Putamen (tissue), 1 donor: ENCODE measurements at regions not wholly inside any gene's neighbourhood (a gene's known extent, or its start where the extent isn't known, plus 50 kb on each side); places are given as distances from the start of the nearest gene placed in this dataset.
A peak's percentile ranks its signal among the peaks of the same experiment; 100 is the strongest.

ENCODE experiments used
- DNase-seq: peaks from one replicate; pipeline ENCODE4 v3.0.0-alpha.2; 2016; ENCODE audit warnings: low spot score

GRCh38 chr4:43987331-43987944 lies 461.2 kb downstream of the KCTD8 start:
- no peak for DNase-seq

DNA sequence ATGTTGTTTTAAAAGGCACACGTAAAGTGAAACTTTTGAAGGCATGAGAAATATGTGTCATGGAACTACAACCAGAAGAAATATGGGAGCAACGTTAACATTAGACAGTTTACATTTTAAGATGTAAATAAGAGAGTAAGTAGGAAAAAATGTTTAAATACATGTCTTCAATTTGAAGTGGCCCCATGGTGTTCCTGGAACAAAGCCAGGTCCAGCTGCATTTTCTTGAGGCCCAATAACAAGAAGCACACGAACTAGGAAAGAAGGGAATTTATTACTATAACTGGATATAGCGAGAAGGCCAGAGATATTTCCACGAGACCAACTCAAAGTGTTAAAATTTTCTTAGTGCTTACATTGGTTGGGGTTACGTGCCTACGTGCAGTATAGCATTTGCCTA lies 458.1 kb downstream of the KCTD8 start:
- DNase-seq, result no peak

DNA sequence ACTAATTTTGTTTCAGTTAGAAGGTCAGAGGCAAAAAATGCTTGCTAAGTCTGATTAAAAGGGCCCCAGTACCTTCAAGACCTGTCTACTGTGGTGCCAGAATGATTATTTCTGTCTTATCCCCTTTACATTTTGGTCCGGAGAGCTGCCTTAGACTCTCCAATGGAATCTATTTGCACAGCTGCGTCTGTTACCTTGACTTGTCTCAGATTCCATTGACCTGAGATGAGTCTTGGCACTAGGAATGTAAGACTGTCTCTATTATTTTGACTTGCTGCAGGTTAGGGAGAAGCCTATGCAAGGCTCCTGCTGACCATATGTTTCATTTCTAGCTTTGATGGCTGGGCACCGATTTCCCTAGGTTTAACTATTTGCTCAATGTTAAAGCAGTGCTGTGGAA lies 457.6 kb downstream of the KCTD8 start:
- DNase-seq, result no peak

DNA sequence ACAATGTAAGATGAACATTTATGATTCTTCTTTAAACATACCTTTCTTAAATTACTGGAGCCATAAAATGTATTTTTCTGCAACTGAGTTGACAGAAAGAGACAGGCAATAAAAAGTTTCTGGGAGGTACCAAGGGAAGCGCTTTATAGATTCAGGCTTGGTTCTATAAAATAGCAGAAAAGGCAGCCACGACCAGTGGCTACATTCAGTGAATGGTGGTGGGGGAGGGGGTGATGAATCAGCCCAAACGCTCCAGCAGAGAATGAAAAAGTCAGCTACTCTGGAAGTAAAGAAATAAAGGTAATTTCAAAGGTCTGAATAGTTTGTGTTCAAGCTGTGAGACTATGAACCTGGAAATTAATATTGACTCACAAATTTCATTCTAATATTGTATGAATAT lies 456.1 kb downstream of the KCTD8 start:
- DNase-seq, result no peak

- no peak for DNase-seq
Observed at GRCh38 chr4:43993196-43993902, 455.3 kb downstream of the KCTD8 start.

GRCh38 chr4:43999669-44000068 lies 448.9 kb downstream of the KCTD8 start:
- no peak for DNase-seq

DNA sequence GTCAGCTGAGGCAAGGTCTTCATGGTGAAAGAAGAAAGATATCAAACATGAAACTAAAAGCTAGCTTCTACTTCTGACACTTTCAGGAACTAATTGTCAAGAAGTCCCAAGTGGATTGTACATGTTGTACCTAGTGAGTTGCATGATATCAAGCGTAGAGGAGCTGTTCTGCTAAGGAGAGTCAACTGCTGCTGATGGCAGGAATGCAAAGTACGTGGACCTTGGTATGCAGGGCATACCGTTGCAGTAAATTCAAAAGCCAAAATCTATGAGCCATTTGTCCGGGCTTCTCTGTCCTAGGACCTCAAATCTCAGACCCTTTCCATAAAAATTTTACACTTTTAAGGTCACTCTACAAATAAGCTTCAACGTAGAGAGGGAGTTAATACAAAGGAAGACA lies 446.2 kb downstream of the KCTD8 start:
- DNase-seq, result no peak

- DNase-seq, result no peak
Observed at GRCh38 chr4:44016570-44017421, 431.8 kb downstream of the KCTD8 start.

DNA sequence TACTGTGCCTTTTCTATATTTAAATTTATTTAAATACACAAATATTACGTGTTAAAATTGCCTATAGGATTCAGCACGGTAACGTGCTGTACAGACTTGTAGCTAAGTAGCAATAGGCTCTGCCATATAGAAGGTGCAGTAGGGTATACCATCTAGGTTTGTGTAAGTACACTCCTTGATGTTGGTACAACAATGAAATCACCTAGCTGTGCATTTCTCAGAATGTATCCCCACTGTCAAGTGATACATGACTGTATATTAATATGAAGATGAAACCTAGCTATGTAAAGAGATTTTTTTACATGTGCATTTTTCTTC lies 431.2 kb downstream of the KCTD8 start:
- DNase-seq, result no peak

GRCh38 chr4:44019721-44020120 lies 428.9 kb downstream of the KCTD8 start:
- DNase-seq, result no peak

GRCh38 chr4:44025376-44026020 lies 423.1 kb downstream of the KCTD8 start:
- no peak for DNase-seq

DNA sequence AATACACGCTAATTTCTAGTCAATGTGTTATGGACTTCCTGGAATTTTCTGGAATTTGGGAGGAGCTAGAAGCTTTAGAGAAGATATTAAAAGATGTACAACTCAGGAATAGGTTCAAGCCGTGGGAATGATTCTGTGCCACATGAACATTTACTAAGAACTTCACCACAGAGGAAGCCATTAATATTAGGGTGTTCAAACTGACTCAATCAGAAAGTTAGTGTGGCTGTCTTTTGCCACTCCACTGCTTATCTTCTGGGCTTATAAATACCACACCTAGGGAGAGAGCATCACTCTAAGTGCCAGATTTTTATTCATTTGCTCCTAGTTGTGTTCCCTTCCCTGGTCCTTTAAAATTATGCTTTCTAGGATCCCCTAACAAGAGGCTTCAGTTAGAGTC lies 409.8 kb downstream of the KCTD8 start:
- no peak for DNase-seq

GRCh38 chr4:44046491-44046890 lies 402.1 kb downstream of the KCTD8 start:
- no peak for DNase-seq

DNA sequence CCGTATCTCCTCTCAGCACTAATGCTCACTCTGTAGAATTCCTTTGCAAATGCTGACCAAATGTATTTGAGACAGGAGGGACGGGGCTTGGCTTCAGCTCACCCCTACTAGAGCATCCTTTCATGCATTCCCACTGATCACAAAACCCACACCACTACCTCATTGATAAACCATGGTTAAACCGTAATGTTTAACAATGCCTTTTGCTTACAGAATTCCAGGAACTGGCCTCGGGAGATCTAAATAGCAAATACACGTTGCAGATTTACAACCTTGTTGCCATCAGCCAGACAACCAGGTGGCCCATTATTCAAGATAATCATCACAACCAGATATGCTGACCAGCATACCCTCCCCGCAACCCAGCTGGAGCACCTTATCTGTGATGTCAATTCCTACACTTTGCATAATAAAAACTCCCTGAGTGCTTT lies 391.9 kb downstream of the KCTD8 start:
- DNase-seq, result no peak

- no peak for DNase-seq
Observed at GRCh38 chr4:44070843-44071242, 377.8 kb downstream of the KCTD8 start.

GRCh38 chr4:44071959-44072955 lies 376.4 kb downstream of the KCTD8 start:
- no peak for DNase-seq

- DNase-seq, result no peak
Observed at GRCh38 chr4:44086753-44087152, 361.9 kb downstream of the KCTD8 start.

DNA sequence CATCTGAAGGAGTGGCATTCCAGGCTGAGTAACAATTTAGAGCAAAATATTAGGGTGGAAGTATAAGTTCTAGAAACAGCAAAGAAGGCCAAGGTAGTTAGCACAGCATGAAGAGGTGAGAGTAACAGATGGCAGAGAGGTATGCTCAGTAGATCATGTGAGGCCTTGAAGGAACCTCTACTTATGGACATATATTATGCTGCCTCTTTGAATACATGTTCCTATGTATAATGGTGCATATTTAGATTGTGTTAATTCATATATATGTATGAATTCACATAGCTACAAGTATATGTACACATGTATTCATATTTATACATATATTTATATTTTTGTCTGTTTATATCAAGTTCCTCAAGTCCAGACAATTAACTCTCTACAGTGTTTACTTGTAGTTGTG lies 355.2 kb downstream of the KCTD8 start:
- no peak for DNase-seq

DNA sequence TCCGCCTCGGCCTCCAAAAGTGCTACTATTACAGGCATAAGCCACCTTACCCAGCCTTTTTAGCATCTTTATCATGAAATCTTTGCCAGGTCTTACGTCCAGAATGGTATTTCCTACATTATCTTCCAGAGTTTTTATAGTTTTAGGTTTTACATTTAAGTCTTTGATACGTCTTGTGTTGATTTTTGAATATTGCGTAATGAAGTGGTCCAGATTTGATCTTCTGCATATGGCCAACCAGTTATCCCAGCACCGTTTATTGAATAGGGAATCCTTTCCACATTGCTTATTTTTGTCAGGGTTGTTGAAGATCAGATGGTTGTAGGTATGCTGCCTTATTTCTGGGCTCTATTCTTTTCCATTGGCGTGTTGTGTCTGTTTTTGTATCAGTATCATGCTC lies 349.6 kb downstream of the KCTD8 start:
- DNase-seq, result no peak

GRCh38 chr4:44100456-44100855 lies 348.2 kb downstream of the KCTD8 start:
- DNase-seq, result no peak

DNA sequence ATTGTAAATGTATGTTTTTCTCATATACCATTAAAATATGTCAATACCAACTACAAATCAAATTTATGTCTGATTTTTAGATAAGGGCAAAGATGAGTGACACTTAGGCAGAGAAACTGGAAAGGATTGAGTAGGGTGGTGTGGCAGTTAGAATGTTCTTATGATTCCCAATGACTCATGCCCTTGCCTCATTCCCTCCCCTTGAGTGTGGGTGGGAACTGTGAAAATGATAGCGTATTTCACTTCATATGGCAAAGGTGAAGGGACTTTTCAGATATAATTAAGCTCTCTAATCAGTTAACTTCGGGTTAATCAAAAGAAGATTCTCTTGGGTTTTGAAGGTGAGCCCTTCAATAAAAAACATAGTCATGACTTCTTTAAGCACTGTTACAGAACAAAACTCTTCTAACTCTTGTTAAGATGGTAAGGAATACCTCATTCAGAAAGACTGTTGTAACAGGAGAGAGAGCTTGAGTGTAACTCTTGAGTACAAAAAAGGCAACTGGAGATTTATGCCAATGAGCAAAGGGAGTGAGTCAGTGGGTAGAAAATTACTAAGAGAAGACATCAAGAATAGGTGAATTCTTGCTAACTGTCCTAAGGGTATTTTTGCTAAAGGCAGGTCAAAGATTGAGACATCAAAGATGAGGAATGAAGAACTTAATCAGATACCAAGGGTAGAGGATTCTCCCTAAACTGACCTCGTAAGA lies 329.5 kb downstream of the KCTD8 start:
- DNase-seq, result peak; percentile 18
